K562 (cell line): ENCODE measurements at regions not wholly inside any gene's neighbourhood (a gene's known extent, or its start where the extent isn't known, plus 50 kb on each side); places are given as distances from the start of the nearest gene placed in this dataset.

Source experiments
- ATAC-seq: fragments of 200-7000 bp; cut with Tn5 transposase; 3 replicates; pipeline ENCODE4 v1.9.1; 2020; ENCODE audit warnings: moderate library complexity
- BruUV-seq: library from RNA; stranded (reverse); fragments of 400-500 nt; replicated peaks from 2 replicates; lab custom pipeline; 2021; lab: Mats Ljungman, UMichigan
- CTCF ChIA-PET: fragments of 300-600 bp; formaldehyde crosslinking; extraction: SDS; loops from one replicate; lab custom pipeline; 2021; ENCODE audit warnings: low intra/inter-chr PET ratio; lab: Yijun Ruan, JAX
- POLR2A ChIA-PET: fragments of 300-600, 350-650 bp; sonication (Branson Sonifier 250); formaldehyde crosslinking; extraction: SDS; loops from one replicate; lab custom pipeline; 2021; ENCODE audit warnings: antibody characterized with exemption, inconsistent platforms; lab: Yijun Ruan, JAX
- DNase-seq, 4 experiments: peaks; one replicate each; pipeline versions ENCODE4 v3.0.0 to v3.0.0-alpha.2; 2011 to 2018; ENCODE audit warnings: low spot score in 3 of 4, mixed read lengths in 3 of 4; ENCODE audit errors: extremely low read depth in 1 of 4
- FAIRE-seq: peaks from 2 replicates; lab custom pipeline; 2011; peaks lifted over from hg19 to GRCh38; lab: Jason Lieb, UNC
- H2AFZ ChIP-seq: 2 replicates; pipeline ENCODE4 v1.6.0; 2011; ENCODE audit warnings: low read depth, low read length, control low read depth, inconsistent platforms
- H3K27ac ChIP-seq: fragments of 200-600 bp; 3 replicates; pipeline ENCODE4 v1.8.0; 2011; ENCODE audit warnings: low read depth, mild to moderate bottlenecking, control low read depth, inconsistent platforms, low read length, moderate library complexity, mixed read lengths; ENCODE audit errors: extremely low read depth
- H3K27me3 ChIP-seq, 2 experiments: fragments of 300-600 bp in 1 of 2; 2 replicates in 1 of 2; 3 replicates in 1 of 2; pipeline versions ENCODE4 v1.6.0 to v1.8.0; 2011; ENCODE audit warnings: inconsistent platforms in 2 of 2, low read length in 2 of 2, mild to moderate bottlenecking in 1 of 2, mixed read lengths in 1 of 2, moderate library complexity in 1 of 2; ENCODE audit not compliant: control insufficient read depth in 2 of 2, insufficient read depth in 2 of 2
- H3K36me3 ChIP-seq: fragments of 300-600 bp; 3 replicates; pipeline ENCODE4 v1.8.0; 2011; ENCODE audit warnings: mild to moderate bottlenecking, low read length, inconsistent platforms; ENCODE audit not compliant: control insufficient read depth, insufficient read depth
- H3K4me1 ChIP-seq, 2 experiments: fragments of 200-600 bp in 1 of 2; replicated peaks in 1 of 2; 2 replicates in 1 of 2; 3 replicates in 1 of 2; pipeline versions ENCODE4 v1.5.1 to v1.8.0; 2011; ENCODE audit warnings: inconsistent platforms in 2 of 2, low read length in 2 of 2, mild to moderate bottlenecking in 1 of 2, mixed read lengths in 1 of 2, moderate library complexity in 1 of 2; ENCODE audit not compliant: control insufficient read depth in 2 of 2, insufficient read depth in 2 of 2
- H3K4me2 ChIP-seq: 2 replicates; pipeline ENCODE4 v1.6.1; 2011; ENCODE audit warnings: low read length, control low read depth, inconsistent platforms, mixed read lengths; ENCODE audit not compliant: insufficient read depth
- H3K4me3 ChIP-seq: fragments of 200-600 bp; sonication (generic), shearing (Covaris generic); 2 replicates; pipeline ENCODE4 v1.5.1; 2016; ENCODE audit warnings: control low read depth, inconsistent platforms
- H3K79me2 ChIP-seq: fragments of 200-600 bp; 3 replicates; pipeline ENCODE4 v1.8.0; 2011; ENCODE audit warnings: low read length, inconsistent platforms; ENCODE audit not compliant: control insufficient read depth, insufficient read depth
- H3K9ac ChIP-seq, 2 experiments: 2 replicates each; pipeline versions ENCODE4 v1.6.0 to v1.6.1; 2011; ENCODE audit warnings: low read depth in 2 of 2, low read length in 2 of 2, control low read depth in 1 of 2, inconsistent platforms in 1 of 2, mild to moderate bottlenecking in 1 of 2, mixed read lengths in 1 of 2; ENCODE audit not compliant: insufficient read depth in 1 of 2
- H3K9me1 ChIP-seq: one replicate; pipeline ENCODE4 v1.6.0; 2011; ENCODE audit warnings: inconsistent platforms, mild to moderate bottlenecking, low read length, moderate library complexity; ENCODE audit not compliant: control insufficient read depth, insufficient read depth
- H3K9me3 ChIP-seq: replicated peaks from 2 replicates; pipeline ENCODE4 v1.5.1; 2011; ENCODE audit warnings: low read depth, low read length, inconsistent platforms; ENCODE audit not compliant: control insufficient read depth, insufficient read depth
- H4K20me1 ChIP-seq: replicated peaks from 2 replicates; pipeline ENCODE4 v1.6.1; 2011; ENCODE audit warnings: low read length, inconsistent platforms, mixed read lengths; ENCODE audit not compliant: control insufficient read depth, insufficient read depth
- NR2C2 ChIP-seq, 2 experiments: fragments of 200-800 bp in 1 of 2; sonication (Bioruptor generic) in 1 of 2; sonication (generic) in 1 of 2; formaldehyde crosslinking in 1 of 2; IDR thresholded peaks; 2 replicates each; pipeline versions ENCODE4 v1.6.1 to v1.8.0; 2016 to 2022; ENCODE audit warnings: mild to moderate bottlenecking in 1 of 2, missing compliant biosample characterization in 1 of 2, missing genetic modification characterization in 1 of 2, missing genetic modification reagents in 1 of 2
- ZBED1 ChIP-seq: IDR thresholded peaks from 2 replicates; pipeline ENCODE4 v1.6.1; 2014
- WGBS: fragments of 100-300 bp; shearing (Covaris generic); methylation state at CpG from one replicate; pipeline ENCODE4 v1.1.6; 2016; ENCODE audit warnings: low coverage, mixed read lengths; ENCODE audit not compliant: insufficient coverage; ENCODE audit errors: missing lambda C conversion rate; 5-methylcytosine and 5-hydroxymethylcytosine counted together
- in situ Hi-C: fragments of 300-500 bp; cut with MboI; formaldehyde crosslinking; loops from 4 replicates; pipeline ENCODE4 v1.15.0; 2018; ENCODE audit warnings: inconsistent platforms, mixed read lengths
- intact Hi-C: fragments of 100-400 bp; cut with micrococcal nuclease; formaldehyde crosslinking; loops from 2 replicates; pipeline ENCODE4 v1.14.2; 2022
- TF ChIP-seq, protein P1 (sequence below): sonication (generic); formaldehyde crosslinking; IDR thresholded peaks from 2 replicates; pipeline ENCODE4 v1.8.0; 2022; ENCODE audit warnings: mild to moderate bottlenecking, missing genetic modification reagents
- TF ChIP-seq, protein P2 (sequence below): sonication (generic); formaldehyde crosslinking; IDR thresholded peaks from 2 replicates; pipeline ENCODE4 v1.8.1; 2023; ENCODE audit warnings: missing genetic modification reagents, mild to moderate bottlenecking, borderline replicate concordance
- TF ChIP-seq, protein P3 (sequence below): sonication (generic); formaldehyde crosslinking; IDR thresholded peaks from 2 replicates; pipeline ENCODE4 v1.8.0; 2023; ENCODE audit warnings: mild to moderate bottlenecking, missing genetic modification reagents

DNA sequence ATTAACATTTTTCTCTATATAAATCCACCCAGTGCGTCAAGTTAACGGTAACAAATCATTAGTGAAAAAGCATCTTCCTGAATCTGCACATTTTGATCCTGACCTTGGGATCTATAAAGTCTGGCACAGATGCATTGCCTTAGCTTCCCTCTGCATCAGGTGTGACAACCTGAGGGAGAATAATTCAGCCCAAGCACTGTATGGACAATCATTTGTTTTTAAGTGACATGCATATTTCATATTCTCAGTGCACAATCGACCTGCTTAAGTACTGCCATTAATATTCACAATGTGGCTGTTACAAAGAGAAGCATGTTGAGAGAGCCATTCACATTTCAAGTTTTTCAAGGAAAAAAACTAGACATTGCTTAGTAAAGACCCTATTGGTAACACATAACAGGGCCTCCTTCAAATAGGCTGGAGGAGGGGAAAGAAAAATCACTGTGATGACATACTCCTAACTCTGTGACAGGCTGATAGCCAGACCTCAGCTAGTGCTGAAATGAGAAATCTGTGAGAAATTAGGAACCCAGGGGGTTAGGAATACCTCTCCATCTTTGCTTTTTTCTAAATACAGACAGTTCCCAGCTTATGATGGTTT is 505.3 kb upstream of the CDH5 start (continued):
- TF ChIP-seq, protein P1, sequence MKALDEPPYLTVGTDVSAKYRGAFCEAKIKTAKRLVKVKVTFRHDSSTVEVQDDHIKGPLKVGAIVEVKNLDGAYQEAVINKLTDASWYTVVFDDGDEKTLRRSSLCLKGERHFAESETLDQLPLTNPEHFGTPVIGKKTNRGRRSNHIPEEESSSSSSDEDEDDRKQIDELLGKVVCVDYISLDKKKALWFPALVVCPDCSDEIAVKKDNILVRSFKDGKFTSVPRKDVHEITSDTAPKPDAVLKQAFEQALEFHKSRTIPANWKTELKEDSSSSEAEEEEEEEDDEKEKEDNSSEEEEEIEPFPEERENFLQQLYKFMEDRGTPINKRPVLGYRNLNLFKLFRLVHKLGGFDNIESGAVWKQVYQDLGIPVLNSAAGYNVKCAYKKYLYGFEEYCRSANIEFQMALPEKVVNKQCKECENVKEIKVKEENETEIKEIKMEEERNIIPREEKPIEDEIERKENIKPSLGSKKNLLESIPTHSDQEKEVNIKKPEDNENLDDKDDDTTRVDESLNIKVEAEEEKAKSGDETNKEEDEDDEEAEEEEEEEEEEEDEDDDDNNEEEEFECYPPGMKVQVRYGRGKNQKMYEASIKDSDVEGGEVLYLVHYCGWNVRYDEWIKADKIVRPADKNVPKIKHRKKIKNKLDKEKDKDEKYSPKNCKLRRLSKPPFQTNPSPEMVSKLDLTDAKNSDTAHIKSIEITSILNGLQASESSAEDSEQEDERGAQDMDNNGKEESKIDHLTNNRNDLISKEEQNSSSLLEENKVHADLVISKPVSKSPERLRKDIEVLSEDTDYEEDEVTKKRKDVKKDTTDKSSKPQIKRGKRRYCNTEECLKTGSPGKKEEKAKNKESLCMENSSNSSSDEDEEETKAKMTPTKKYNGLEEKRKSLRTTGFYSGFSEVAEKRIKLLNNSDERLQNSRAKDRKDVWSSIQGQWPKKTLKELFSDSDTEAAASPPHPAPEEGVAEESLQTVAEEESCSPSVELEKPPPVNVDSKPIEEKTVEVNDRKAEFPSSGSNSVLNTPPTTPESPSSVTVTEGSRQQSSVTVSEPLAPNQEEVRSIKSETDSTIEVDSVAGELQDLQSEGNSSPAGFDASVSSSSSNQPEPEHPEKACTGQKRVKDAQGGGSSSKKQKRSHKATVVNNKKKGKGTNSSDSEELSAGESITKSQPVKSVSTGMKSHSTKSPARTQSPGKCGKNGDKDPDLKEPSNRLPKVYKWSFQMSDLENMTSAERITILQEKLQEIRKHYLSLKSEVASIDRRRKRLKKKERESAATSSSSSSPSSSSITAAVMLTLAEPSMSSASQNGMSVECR: no peak
- TF ChIP-seq NR2C2 (CRISPR knock-in tag; IDR thresholded peaks at IDR 0.05): no peak
- TF ChIP-seq NR2C2 (tag; IDR thresholded peaks at IDR 0.05): no peak
- TF ChIP-seq ZBED1: no peak
- TF ChIP-seq, all 486 proteins: peak for 0

DNA sequence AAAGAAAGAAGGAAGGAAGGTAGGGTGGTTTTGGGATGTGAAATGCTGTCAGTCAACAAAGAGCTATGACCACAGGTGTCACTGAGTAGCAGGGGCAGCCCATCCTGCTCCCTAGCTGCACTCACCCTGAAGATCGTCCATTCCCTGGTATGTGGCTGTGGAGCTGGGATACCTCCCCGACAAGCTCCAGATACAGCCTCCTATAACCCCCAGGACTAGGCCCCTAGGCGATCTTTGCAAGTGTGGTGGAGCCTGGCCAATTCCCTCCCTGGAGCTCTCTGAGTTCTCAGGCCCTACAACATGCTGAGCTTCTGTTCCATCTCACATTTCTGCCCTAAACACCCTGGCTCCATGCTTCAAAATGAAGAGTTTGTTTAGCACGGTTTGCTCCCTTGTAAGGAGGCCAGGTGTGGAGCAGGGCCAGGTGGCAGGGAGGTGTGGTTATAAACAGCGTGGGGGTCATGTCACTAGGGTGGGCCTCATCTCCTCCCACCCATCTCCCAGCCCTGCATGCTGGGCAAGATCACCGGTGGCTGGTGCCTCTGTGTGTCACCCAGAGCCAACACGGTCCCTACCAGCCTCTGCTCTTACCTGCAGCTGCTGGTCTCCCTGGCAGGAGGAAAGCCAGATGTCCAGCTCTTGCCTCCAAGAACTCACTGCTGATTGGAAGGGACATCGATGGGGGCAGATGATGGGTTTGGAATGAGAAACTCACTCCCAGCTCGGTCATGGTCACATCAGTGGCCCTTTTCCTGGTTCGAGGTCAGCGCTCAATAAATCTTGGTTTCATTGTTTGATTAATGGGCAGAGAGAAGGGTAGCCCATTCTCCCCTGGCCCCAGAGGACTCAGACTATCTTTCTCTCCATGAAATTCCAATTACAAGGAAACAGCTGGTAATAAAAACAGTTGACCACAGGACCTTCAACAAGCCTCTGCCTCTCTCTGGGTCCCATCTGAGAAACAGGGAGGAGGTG is 511.0 kb upstream of the CDH5 start:
- Histone ChIP-seq H4K20me1 (no peaks in the 10 kb centered on the region), H2AFZ (no peak overlapping the region), H3K4me1 (no peaks in the 10 kb centered on the region; a peak in 1 of 5 replicates), H3K4me3 (no peak overlapping the region), H3K9me3 (no peaks in the 10 kb centered on the region), H3K9me1 (no peaks in the 10 kb centered on the region), H3K27me3 (no peaks in the 10 kb centered on the region), H3K4me2 (no peak overlapping the region), H3K79me2 (no peaks in the 10 kb centered on the region), H3K27ac (no peak overlapping the region), H3K36me3 (no peaks in the 10 kb centered on the region), H3K9ac (no peak overlapping the region)
- FAIRE-seq: no peak
- whole genome bisulfite sequencing: 5% methylated on average over 11 of the region's 11 CpGs
- POLR2A ChIA-PET: interaction anchor here (0.6 to 0.7 kb wide), 2 partner anchors 20 to 218 kb away, joined by 3 to 4 read pairs; no protein-coding TSS in a partner anchor
- in situ Hi-C loops (no loop called here), intact Hi-C loops (no loop called here)
- CTCF ChIA-PET: no interaction called here
- no TSS peak for BruUV-seq
- no peak for ATAC-seq
- DNase-seq: no peak
- TF ChIP-seq, protein P2, sequence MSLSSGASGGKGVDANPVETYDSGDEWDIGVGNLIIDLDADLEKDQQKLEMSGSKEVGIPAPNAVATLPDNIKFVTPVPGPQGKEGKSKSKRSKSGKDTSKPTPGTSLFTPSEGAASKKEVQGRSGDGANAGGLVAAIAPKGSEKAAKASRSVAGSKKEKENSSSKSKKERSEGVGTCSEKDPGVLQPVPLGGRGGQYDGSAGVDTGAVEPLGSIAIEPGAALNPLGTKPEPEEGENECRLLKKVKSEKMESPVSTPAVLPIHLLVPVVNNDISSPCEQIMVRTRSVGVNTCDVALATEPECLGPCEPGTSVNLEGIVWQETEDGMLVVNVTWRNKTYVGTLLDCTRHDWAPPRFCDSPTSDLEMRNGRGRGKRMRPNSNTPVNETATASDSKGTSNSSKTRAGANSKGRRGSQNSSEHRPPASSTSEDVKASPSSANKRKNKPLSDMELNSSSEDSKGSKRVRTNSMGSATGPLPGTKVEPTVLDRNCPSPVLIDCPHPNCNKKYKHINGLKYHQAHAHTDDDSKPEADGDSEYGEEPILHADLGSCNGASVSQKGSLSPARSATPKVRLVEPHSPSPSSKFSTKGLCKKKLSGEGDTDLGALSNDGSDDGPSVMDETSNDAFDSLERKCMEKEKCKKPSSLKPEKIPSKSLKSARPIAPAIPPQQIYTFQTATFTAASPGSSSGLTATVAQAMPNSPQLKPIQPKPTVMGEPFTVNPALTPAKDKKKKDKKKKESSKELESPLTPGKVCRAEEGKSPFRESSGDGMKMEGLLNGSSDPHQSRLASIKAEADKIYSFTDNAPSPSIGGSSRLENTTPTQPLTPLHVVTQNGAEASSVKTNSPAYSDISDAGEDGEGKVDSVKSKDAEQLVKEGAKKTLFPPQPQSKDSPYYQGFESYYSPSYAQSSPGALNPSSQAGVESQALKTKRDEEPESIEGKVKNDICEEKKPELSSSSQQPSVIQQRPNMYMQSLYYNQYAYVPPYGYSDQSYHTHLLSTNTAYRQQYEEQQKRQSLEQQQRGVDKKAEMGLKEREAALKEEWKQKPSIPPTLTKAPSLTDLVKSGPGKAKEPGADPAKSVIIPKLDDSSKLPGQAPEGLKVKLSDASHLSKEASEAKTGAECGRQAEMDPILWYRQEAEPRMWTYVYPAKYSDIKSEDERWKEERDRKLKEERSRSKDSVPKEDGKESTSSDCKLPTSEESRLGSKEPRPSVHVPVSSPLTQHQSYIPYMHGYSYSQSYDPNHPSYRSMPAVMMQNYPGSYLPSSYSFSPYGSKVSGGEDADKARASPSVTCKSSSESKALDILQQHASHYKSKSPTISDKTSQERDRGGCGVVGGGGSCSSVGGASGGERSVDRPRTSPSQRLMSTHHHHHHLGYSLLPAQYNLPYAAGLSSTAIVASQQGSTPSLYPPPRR (CRISPR knock-in tag): no peak
- TF ChIP-seq, protein P3, sequence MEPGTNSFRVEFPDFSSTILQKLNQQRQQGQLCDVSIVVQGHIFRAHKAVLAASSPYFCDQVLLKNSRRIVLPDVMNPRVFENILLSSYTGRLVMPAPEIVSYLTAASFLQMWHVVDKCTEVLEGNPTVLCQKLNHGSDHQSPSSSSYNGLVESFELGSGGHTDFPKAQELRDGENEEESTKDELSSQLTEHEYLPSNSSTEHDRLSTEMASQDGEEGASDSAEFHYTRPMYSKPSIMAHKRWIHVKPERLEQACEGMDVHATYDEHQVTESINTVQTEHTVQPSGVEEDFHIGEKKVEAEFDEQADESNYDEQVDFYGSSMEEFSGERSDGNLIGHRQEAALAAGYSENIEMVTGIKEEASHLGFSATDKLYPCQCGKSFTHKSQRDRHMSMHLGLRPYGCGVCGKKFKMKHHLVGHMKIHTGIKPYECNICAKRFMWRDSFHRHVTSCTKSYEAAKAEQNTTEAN (CRISPR knock-in tag): no peak
